GM21723 (cell line): ENCODE measurements at regions not wholly inside any gene's neighbourhood (a gene's known extent, or its start where the extent isn't known, plus 50 kb on each side); places are given as distances from the start of the nearest gene placed in this dataset.

Experiments used
- ATAC-seq: cut with Tn5 transposase; IDR thresholded peaks from one replicate; pipeline ENCODE4 v1.9.1; 2021; ENCODE audit warnings: mild to moderate bottlenecking, moderate library complexity; ENCODE audit not compliant: unreplicated experiment

DNA sequence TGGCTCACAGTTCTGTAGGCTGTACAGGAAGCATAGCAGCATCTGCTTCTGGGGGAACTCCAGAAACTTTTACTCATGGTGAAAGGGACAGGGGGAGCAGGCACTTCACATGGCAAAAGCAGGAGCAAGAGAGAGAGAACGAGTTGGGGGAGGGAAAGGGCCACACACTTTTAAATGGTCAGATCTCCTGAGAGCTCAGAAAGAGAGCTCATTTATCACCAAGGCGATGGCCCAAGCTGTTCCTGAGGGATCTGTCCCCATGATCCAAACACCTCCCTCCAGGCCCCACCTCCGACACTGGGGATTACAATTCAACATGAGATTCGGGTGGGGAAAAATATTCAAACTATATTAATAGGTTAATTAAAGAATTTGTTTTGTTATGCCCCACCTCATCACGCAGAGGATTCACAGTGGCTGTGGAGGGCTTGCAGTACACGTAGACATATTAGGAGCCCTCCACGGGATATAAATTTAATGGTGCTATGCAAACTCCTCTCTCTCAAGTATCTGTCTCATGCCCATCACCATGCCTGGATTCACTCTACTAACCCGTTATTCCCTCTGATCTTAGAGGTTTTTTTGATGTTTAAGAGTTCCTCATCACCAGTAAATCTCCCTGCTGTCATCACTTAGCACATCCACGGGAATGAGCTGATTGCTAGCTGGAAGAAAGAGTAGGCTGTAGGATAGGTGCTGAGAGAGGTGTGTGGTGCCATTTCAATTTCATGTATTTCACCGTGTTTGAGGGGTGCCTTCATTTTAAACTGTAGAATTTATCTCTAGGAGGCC is 84.5 kb upstream of the ARHGAP28 start:
- no peak for ATAC-seq

DNA sequence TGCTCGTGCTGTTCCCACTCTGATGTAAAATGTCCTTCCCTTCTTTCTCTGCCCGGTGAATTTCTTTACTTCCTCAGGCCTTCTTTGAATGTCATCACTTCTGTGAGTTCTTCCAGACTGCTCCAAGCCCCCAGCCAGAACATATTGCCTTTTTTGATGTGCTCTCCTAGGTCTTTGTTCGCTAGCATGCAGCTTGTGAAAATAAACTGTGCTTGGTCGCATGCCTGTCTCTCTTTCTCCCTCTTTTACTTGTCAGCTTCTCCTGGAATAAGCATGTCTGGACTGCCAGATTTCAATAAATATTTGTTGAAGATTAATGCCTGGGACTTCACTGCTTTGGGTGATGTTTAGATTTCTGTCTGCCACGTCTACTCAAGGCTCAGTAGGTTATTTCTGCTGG is 82.7 kb upstream of the ARHGAP28 start:
- ATAC-seq: no peak

DNA sequence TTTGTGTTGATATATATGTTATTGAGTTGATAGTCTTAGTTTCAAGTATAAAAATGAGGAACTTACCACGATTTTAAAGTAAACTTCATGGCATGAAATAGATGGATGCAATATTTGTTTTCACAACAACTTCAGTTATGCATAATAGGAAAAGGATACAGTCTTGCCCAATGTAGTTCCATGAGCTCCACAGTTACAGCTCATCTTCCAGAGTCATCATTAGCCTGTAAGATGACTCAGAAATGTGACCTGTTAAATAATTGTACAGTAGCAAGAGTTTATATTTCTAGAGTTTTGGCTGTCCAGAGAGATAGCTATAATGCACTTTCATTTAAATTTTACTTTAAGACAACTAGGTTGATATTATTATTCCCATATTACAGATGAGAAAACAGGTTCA is 80.9 kb upstream of the ARHGAP28 start:
- ATAC-seq: no peak

DNA sequence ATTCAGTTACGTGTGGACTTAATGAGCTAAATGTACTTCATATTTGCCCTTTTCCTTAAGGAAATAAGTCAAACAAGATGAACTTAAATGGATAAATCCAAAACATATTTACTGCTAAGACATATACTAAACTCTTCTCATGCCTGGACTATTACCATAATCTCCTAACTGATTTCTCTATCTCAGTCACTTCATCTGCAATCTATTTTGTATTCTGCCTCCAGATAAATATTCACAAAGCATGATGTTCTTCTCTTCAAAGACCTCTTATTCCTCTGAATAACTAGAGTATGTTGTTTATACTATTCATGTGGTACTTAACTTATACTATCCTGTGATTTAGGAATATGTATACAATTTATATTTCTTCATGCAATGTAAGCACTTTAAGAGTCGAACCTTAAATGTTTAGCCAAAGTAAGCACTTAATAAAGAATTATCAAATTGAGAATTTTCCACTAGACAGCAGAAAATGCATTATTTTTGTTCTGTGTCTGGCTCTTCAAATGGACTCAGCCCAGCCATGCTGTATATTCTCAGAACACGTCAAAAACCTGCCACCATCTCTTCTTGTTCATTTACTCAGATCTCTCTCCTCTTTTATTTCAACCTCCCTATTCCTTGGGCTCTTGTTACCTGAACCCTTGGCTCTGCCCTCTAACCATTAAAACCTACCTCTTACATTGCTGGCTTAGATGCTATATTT is 79.9 kb upstream of the ARHGAP28 start:
- ATAC-seq: no peak

DNA sequence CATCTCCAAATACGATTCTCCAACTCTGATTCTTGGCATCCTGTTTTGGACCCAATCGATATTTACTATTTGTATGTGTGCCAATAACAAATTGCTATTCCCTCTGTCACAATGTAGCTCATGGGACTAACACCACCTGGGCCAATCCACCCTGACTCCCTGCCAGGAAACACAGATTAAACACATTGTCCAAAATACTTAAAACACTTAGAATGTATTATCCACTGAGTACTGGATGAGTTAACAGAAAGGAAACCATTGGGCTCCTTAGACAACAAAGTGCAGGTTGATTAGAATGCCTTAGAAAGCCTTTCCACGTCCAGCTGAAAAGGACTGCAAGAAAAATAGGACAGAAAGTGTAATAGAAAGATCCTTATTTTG is 79.4 kb upstream of the ARHGAP28 start:
- ATAC-seq: no peak

DNA sequence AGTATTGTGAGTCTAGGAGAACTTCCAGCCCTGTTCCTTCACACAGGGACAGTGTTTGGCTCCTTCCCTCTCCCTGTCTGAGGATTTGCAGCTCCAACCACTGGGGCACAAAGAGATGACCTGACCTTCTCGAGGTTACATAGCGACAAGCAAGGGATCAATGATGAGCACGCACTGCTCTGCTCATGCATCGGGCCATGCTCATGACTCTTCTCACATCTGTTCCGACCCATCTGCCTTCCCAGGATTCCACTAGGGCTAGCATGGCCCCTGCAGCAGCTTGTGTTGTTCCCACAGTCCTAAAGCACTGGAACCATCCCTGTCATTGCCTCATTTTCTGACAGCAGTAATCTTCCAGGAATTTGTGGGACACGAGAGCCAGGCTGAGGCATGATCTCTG is 78.8 kb upstream of the ARHGAP28 start:
- no peak for ATAC-seq

DNA sequence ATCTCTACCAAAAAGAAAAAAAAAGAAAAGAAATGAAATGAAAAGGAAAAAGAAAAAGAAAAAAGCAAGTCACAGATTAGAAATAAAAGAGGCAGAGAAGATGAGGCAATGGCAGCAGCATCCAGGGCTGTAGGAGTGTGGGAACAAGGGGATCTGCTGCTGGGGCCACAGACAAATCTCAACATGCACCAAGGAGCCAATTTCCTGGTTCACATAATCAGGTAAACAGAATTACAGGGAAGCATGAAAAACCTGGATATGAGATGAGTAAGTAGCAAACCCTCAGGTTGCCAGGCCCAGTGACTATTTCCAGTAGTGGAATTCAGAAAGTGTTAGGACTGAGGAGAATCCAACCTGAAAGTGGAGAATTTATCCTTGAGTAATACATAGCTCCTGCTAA is 77.4 kb upstream of the ARHGAP28 start:
- no peak for ATAC-seq

DNA sequence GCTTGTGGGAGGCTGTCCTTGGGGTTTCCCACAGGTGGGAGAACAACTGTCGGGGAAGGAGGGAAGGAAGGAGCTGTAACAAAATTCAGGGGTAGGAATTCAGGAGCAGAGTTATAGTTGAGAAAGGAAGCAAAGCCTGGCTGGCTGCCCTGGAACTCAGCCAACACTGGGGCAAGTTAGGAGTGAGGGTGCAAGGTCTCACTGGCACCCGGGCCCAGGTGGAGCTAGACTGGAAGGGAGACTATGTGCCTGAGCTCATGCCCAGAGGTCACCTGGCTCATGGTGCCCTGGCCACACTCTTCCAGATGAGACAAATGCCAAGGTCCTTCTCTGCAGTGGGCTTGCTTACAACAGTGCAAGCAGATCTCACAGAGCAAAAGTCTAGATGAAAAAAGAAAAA is 75.6 kb upstream of the ARHGAP28 start:
- no peak for ATAC-seq

DNA sequence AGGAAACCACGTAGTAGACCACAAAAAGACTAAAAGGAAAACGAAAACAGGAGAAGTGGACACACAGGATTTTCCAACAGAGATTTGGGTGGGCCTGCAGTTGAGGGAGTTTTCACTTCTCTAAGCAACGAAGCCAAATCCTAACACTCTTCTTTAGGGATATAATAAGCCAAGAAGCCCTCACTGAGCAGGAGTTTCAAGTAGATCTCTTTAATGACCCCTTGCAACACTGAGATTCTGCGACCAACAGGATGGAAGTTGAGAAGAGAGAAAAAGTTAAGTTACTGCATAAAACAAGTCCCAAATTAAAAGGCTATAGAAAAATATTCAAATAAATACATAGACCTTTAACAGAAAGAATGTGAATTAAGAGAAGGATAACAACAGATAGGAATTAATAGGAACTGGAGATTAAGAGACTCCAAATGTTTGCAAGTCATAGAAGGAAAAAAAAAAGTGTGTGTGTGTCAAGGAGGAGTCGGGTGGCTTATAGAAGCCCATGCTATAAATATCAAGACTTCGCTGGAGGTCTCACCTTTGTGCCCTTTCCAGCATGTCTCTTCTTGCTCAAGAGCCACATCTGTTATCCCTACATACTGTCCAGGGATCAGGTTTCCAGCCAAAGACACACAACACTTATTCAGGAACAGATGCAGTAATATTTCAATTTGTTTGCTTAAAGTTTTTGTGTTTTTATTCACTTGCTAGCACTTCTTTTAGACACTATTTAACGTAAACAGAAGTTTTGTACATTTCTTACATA is 69.4 kb upstream of the ARHGAP28 start:
- no peak for ATAC-seq

DNA sequence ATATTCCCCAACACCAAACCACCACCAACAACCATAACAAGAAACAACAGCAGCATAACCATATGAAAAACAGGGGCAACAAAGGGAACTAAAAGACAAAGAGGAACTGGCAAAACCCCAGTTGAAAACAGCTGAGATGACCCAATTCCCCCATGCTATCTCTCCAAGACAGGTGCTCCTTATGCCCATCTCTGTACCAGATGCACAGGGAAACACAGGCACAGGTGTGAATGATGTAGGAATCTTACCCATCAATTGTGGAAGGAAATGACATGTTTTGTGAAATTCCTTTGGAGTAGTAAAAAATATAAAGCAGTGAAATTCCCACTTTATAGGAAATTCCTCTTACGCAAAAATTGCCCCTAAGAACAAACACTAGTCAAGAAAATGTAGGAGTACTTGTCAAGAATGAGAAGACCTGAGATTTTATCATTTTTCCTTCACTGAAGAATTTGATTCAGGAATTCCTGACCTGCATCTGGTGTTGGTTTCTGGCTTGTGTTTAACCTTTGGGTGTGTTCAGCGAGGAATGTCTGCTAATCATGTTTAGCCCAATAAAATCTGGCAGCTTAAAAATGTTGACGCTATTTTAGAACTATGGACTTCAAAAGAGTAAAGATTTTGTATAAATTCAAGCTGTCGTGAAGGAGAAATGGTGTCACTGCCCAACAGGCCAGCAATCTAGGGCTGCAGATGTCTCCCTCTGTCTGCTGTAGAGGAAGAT is 67.7 kb upstream of the ARHGAP28 start:
- no peak for ATAC-seq

DNA sequence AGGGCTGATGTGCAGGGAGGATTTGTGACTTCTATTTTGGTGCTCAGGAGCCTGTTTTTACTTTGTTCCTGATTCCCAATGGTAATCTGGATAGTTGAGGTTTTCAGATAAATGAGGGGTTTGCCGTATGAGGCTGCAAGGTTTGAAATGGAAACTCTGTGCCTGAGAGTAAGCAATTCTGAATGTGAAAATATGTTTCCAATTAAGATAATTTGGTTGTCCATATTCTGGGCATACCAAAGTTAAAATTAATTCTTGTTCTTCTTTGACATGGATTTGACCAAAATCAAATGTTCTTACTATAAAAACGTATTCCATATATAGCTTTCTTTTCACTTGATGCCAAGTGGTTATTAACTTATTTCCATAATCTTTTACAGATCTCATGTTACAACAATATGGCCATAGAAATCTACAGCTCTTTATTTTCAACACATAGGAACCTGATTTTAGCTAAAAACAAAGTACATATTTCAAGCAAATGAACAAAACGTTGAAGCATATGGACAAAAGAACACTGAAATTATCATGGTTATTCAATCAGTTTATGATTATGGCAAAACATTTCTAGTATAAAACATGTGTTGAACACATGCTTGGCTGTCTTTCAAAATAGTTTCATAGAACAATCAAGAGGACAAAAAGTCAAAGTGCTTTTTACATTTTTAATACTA is 63.4 kb upstream of the ARHGAP28 start:
- no peak for ATAC-seq

DNA sequence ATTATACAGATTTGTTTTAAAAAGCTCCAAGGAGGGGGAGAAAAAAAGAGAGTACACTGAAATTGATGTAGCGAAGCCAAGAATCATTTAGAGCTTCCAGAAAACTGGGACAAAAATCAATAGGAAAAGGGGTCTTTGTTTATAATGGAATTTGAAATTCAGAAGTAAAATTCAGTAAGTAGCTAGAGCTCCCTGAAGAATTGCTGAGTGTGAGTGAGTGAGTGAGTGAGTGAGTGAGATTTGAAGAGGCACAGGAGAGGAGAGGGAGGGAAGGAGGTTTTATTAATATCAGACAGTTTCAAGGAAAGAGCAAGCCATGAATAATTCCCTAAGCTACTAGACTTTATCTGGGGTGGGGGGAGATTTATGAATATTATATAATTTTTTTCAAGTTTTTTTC is 60.7 kb upstream of the ARHGAP28 start:
- no peak for ATAC-seq

DNA sequence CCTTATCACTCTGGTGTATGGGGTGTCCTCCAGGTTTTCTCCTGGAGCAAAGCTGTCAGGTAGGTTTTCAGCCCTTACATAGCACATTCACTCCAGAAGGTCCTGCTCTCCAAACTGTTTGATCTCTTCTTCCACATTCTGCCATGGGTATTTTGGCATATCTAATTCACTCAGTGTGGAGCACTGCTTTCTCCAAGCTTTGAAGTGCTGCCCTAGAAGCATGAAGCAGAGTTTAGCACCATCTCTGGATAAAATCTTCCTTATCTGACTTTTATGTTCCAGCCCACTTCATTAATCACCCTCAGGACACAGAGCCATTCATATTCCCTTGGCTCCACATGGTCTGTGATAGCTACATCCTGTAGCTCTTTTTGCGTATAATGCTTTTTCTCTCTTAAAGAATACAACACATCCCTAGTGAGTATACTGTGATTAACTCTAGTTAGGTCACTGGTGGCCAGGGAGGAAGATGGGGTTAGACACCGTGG is 56.7 kb upstream of the ARHGAP28 start:
- ATAC-seq: no peak

DNA sequence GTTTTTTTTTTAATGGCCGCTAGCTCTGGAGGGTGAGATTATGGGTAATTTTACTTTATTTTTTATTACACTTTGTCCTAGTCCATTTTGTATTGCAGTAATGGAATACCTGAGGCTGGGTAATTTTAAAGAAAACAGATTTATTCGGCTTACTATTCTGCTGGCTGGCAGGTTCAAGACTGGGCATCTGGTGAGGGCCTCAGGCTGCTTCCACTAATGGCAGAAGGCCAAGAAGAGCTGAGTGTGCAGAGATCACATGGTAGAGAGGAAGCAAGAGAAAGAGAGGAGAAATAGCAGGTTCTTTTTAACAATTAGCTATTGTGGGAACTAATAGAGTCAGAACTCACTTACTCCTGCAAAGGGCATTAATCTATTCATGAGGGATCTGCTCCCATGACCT is 52.4 kb upstream of the ARHGAP28 start:
- ATAC-seq: no peak

DNA sequence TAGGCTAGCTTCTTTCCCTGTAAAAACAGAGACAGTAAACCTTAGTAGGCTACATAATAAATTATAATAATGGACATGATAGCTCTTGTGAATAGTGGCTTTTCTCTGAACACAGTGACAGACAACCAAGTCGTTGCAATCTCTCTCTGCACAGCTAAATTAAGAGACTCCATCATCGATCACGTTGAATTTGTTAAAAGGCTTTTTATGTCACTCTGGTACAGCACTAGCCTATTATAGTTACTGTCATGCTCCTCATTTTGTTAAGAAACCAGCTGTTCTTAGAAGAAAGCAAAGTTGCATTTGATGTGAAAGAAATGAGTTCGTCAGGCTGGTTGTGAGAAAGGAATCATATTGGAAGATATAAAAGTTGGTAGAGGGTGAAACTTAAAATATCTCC is 50.3 kb upstream of the ARHGAP28 start:
- ATAC-seq: no peak
